HepG2 (cell line): ENCODE measurements at regions not wholly inside any gene's neighbourhood (a gene's known extent, or its start where the extent isn't known, plus 50 kb on each side); places are given as distances from the start of the nearest gene placed in this dataset.

ENCODE experiments used
- ATAC-seq: fragments of 200-7000 bp; cut with Tn5 transposase; 3 replicates; pipeline ENCODE4 v1.9.1; 2020; ENCODE audit warnings: mild to moderate bottlenecking, moderate library complexity
- BruUV-seq: library from RNA; stranded (reverse); fragments of 400-500 nt; replicated peaks from 2 replicates; lab custom pipeline; 2021; lab: Mats Ljungman, UMichigan
- CTCF ChIA-PET: fragments of 300-600 bp; formaldehyde crosslinking; extraction: SDS; loops from one replicate; lab custom pipeline; 2021; ENCODE audit warnings: low total read pairs, inconsistent platforms, low intra/inter-chr PET ratio; lab: Yijun Ruan, JAX
- POLR2A ChIA-PET: fragments of 350-600 bp; sonication (Branson Sonifier 250); formaldehyde crosslinking; loops from one replicate; lab custom pipeline; 2020; ENCODE audit warnings: antibody characterized with exemption, inconsistent platforms; lab: Yijun Ruan, JAX
- DNase-seq: peaks from one replicate; pipeline ENCODE4 v3.0.0-alpha.2; 2015; ENCODE audit warnings: low spot score
- FAIRE-seq: peaks from 3 replicates; lab custom pipeline; 2011; peaks lifted over from hg19 to GRCh38; lab: Jason Lieb, UNC
- H2AFZ ChIP-seq: one replicate; pipeline ENCODE4 v1.6.1; 2011; ENCODE audit warnings: low read length, inconsistent platforms
- H3K27ac ChIP-seq: fragments of 300-600 bp; 3 replicates; pipeline ENCODE4 v1.8.0; 2011; ENCODE audit warnings: mixed run types, mild to moderate bottlenecking, mixed read lengths, low read length, inconsistent platforms; ENCODE audit not compliant: insufficient read depth; ENCODE audit errors: extremely low read length
- H3K27me3 ChIP-seq, 2 experiments: fragments of 200-600 bp in 1 of 2; 2 replicates in 1 of 2; 3 replicates in 1 of 2; pipeline versions ENCODE4 v1.6.0 to v1.8.0; 2011; ENCODE audit warnings: low read length in 2 of 2, mild to moderate bottlenecking in 2 of 2, moderate library complexity in 2 of 2, inconsistent platforms in 1 of 2; ENCODE audit not compliant: insufficient read depth in 2 of 2, control insufficient read depth in 1 of 2
- H3K36me3 ChIP-seq, 2 experiments: fragments of 200-600 bp in 1 of 2; replicated peaks in 1 of 2; 2 replicates in 1 of 2; 3 replicates in 1 of 2; pipeline versions ENCODE4 v1.5.1 to v1.8.0; 2011; ENCODE audit warnings: low read length in 2 of 2, inconsistent platforms in 1 of 2; ENCODE audit not compliant: insufficient read depth in 2 of 2, control insufficient read depth in 1 of 2
- H3K4me1 ChIP-seq: 2 replicates; pipeline ENCODE4 v1.5.1; 2012; ENCODE audit warnings: low read length, inconsistent platforms; ENCODE audit not compliant: insufficient read depth
- H3K4me2 ChIP-seq: 2 replicates; pipeline ENCODE4 v1.6.0; 2011; ENCODE audit warnings: low read depth, low read length, inconsistent platforms
- H3K4me3 ChIP-seq, 3 experiments: fragments of 200-600 bp in 1 of 3; sonication (generic), shearing (Covaris generic) in 1 of 3; replicated peaks in 1 of 3; 2 replicates each; pipeline ENCODE4 v1.5.1; 2011 to 2016; ENCODE audit warnings: low read length in 3 of 3, inconsistent platforms in 2 of 3, low read depth in 2 of 3, mild to moderate bottlenecking in 2 of 3, control low read depth in 1 of 3, mixed read lengths in 1 of 3; ENCODE audit not compliant: insufficient read depth in 1 of 3
- H3K79me2 ChIP-seq: one replicate; pipeline ENCODE4 v1.6.1; 2011; ENCODE audit warnings: low read length, inconsistent platforms; ENCODE audit not compliant: insufficient read depth
- H3K9ac ChIP-seq: 2 replicates; pipeline ENCODE4 v1.6.0; 2011; ENCODE audit warnings: mild to moderate bottlenecking, low read depth, low read length, inconsistent platforms; ENCODE audit not compliant: insufficient read depth
- H3K9me3 ChIP-seq: 2 replicates; pipeline ENCODE4 v1.5.1; 2012; ENCODE audit warnings: mild to moderate bottlenecking, low read length
- H4K20me1 ChIP-seq: 2 replicates; pipeline ENCODE4 v1.6.0; 2011; ENCODE audit warnings: inconsistent platforms, mild to moderate bottlenecking, low read length, moderate library complexity; ENCODE audit not compliant: insufficient read depth
- KDM4B ChIP-seq: sonication (generic); formaldehyde crosslinking; IDR thresholded peaks from 2 replicates; pipeline ENCODE4 v1.4.0; 2020; ENCODE audit warnings: missing genetic modification reagents
- MTA1 ChIP-seq: sonication (generic); formaldehyde crosslinking; IDR thresholded peaks from 2 replicates; pipeline ENCODE4 v1.4.0; 2020; ENCODE audit warnings: missing genetic modification reagents, mild to moderate bottlenecking, borderline replicate concordance
- RAD51 ChIP-seq: fragments of 450-650 bp; IDR thresholded peaks from 2 replicates; pipeline ENCODE4 v1.6.1; 2016; ENCODE audit warnings: borderline replicate concordance
- ZNF563 ChIP-seq: sonication (generic); formaldehyde crosslinking; IDR thresholded peaks from 2 replicates; pipeline ENCODE4 v1.8.0; 2022; ENCODE audit warnings: mild to moderate bottlenecking, moderate library complexity, missing genetic modification reagents
- ZNF672 ChIP-seq: sonication (generic); formaldehyde crosslinking; IDR thresholded peaks from 2 replicates; pipeline ENCODE4 v1.8.1; 2022; ENCODE audit warnings: missing genetic modification reagents
- WGBS: methylation state at CpG from one replicate; pipeline ENCODE4 v1.1.6; 2017; ENCODE audit warnings: low lambda C conversion rate; 5-methylcytosine and 5-hydroxymethylcytosine counted together
- in situ Hi-C: cut with HindIII; loops from 2 replicates; pipeline ENCODE4 v1.10.0; 2017; ENCODE audit warnings: low pct_unique_long_range_greater_than_20kb; ENCODE audit not compliant: extremely low pct_ligation_motif_present
- intact Hi-C: fragments of 100-400 bp; cut with micrococcal nuclease; formaldehyde crosslinking; loops from one replicate; pipeline ENCODE4 v1.10.0; 2022; ENCODE audit not compliant: unreplicated experiment
- TF ChIP-seq, protein P1 (sequence below): IDR thresholded peaks from 2 replicates; pipeline ENCODE4 v1.6.1; 2016; ENCODE audit warnings: missing compliant biosample characterization, missing genetic modification reagents, borderline replicate concordance
- TF ChIP-seq, protein P2 (sequence below): sonication (generic); formaldehyde crosslinking; conservative IDR thresholded peaks from 2 replicates; pipeline ENCODE4 v1.4.0; 2020; ENCODE audit warnings: mild to moderate bottlenecking, missing genetic modification reagents, moderate library complexity
- TF ChIP-seq, protein P3 (sequence below): sonication (generic); formaldehyde crosslinking; IDR thresholded peaks from 2 replicates; pipeline ENCODE4 v1.8.0; 2022; ENCODE audit warnings: mild to moderate bottlenecking, missing genetic modification reagents, moderate library complexity
- TF ChIP-seq, protein P4 (sequence below), 2 experiments: fragments of 450-650 bp in 1 of 2; sonication (generic) in 1 of 2; formaldehyde crosslinking in 1 of 2; IDR thresholded peaks; 2 replicates each; pipeline versions ENCODE4 v1.6.1 to v1.8.0; 2016 to 2022; ENCODE audit warnings: antibody characterized with exemption in 1 of 2, mild to moderate bottlenecking in 1 of 2, missing genetic modification reagents in 1 of 2

DNA sequence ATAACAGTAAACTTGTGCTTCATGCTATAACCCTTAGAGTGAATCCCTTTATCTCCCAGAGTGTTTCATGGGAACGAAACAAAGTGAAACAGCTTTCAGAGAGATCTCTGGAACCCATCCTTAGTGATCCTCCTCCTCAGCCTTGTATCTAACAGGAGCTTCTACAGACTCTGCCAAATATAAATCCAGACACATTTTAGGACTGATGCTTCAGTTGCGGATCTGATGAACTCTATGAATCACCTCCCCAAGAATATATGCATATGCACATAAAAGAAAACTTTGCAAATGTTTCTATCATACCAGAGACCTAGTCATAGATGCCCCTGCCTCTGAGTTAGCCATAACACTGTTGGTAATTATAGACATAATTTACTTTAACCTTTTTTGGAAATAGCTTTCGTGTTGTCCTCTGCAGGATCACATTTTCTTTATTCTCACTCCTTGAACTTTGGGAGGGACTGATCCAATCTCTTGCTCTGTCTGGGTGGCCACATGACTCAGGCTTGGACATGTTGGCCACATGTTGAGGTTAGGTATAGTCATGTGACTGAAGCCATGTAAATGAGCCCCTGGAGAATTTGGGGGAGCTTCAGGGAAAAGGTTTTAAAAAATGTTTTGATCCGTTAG is 306.4 kb upstream of the CNTN3 start:
- no TSS peak for BruUV-seq
- FAIRE-seq: no peak
- Histone ChIP-seq H3K9ac (no peak overlapping the region), H2AFZ (no peak overlapping the region), H3K4me2 (no peak overlapping the region), H3K27me3 (no peaks in the 10 kb centered on the region), H3K9me3 (no peaks in the 10 kb centered on the region), H3K27ac (no peak overlapping the region), H3K79me2 (no peaks in the 10 kb centered on the region), H4K20me1 (no peaks in the 10 kb centered on the region), H3K36me3 (no peaks in the 10 kb centered on the region), H3K4me3 (no peak overlapping the region), H3K4me1 (no peaks in the 10 kb centered on the region)
- DNase-seq: no peak
- intact Hi-C loops (no loop called here), in situ Hi-C loops (no loop called here)
- POLR2A ChIA-PET: no interaction called here
- no peak for ATAC-seq
- CTCF ChIA-PET: no interaction called here
- 21% methylated on average over 4 of the region's 4 CpGs for WGBS
- no peak for TF ChIP-seq RAD51
- TF ChIP-seq, protein P1, sequence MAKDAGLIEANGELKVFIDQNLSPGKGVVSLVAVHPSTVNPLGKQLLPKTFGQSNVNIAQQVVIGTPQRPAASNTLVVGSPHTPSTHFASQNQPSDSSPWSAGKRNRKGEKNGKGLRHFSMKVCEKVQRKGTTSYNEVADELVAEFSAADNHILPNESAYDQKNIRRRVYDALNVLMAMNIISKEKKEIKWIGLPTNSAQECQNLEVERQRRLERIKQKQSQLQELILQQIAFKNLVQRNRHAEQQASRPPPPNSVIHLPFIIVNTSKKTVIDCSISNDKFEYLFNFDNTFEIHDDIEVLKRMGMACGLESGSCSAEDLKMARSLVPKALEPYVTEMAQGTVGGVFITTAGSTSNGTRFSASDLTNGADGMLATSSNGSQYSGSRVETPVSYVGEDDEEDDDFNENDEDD: no peak
- TF ChIP-seq, protein P2, sequence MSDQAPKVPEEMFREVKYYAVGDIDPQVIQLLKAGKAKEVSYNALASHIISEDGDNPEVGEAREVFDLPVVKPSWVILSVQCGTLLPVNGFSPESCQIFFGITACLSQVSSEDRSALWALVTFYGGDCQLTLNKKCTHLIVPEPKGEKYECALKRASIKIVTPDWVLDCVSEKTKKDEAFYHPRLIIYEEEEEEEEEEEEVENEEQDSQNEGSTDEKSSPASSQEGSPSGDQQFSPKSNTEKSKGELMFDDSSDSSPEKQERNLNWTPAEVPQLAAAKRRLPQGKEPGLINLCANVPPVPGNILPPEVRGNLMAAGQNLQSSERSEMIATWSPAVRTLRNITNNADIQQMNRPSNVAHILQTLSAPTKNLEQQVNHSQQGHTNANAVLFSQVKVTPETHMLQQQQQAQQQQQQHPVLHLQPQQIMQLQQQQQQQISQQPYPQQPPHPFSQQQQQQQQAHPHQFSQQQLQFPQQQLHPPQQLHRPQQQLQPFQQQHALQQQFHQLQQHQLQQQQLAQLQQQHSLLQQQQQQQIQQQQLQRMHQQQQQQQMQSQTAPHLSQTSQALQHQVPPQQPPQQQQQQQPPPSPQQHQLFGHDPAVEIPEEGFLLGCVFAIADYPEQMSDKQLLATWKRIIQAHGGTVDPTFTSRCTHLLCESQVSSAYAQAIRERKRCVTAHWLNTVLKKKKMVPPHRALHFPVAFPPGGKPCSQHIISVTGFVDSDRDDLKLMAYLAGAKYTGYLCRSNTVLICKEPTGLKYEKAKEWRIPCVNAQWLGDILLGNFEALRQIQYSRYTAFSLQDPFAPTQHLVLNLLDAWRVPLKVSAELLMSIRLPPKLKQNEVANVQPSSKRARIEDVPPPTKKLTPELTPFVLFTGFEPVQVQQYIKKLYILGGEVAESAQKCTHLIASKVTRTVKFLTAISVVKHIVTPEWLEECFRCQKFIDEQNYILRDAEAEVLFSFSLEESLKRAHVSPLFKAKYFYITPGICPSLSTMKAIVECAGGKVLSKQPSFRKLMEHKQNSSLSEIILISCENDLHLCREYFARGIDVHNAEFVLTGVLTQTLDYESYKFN (CRISPR knock-in tag): no peak
- no peak for TF ChIP-seq MTA1 (CRISPR knock-in tag)
- TF ChIP-seq ZNF672 (CRISPR knock-in tag): no peak
- TF ChIP-seq, protein P3, sequence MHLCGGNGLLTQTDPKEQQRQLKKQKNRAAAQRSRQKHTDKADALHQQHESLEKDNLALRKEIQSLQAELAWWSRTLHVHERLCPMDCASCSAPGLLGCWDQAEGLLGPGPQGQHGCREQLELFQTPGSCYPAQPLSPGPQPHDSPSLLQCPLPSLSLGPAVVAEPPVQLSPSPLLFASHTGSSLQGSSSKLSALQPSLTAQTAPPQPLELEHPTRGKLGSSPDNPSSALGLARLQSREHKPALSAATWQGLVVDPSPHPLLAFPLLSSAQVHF (CRISPR knock-in tag): no peak
- no peak for TF ChIP-seq ZNF563 (CRISPR knock-in tag)
- TF ChIP-seq KDM4B (CRISPR knock-in tag): no peak
- TF ChIP-seq, protein P4, sequence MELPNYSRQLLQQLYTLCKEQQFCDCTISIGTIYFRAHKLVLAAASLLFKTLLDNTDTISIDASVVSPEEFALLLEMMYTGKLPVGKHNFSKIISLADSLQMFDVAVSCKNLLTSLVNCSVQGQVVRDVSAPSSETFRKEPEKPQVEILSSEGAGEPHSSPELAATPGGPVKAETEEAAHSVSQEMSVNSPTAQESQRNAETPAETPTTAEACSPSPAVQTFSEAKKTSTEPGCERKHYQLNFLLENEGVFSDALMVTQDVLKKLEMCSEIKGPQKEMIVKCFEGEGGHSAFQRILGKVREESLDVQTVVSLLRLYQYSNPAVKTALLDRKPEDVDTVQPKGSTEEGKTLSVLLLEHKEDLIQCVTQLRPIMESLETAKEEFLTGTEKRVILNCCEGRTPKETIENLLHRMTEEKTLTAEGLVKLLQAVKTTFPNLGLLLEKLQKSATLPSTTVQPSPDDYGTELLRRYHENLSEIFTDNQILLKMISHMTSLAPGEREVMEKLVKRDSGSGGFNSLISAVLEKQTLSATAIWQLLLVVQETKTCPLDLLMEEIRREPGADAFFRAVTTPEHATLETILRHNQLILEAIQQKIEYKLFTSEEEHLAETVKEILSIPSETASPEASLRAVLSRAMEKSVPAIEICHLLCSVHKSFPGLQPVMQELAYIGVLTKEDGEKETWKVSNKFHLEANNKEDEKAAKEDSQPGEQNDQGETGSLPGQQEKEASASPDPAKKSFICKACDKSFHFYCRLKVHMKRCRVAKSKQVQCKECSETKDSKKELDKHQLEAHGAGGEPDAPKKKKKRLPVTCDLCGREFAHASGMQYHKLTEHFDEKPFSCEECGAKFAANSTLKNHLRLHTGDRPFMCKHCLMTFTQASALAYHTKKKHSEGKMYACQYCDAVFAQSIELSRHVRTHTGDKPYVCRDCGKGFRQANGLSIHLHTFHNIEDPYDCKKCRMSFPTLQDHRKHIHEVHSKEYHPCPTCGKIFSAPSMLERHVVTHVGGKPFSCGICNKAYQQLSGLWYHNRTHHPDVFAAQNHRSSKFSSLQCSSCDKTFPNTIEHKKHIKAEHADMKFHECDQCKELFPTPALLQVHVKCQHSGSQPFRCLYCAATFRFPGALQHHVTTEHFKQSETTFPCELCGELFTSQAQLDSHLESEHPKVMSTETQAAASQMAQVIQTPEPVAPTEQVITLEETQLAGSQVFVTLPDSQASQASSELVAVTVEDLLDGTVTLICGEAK (IDR thresholded peaks at IDR 0.05): no peak
- TF ChIP-seq, protein P4 (CRISPR knock-in tag; IDR thresholded peaks at IDR 0.05): no peak
